IMR-90 (cell line): ENCODE measurements at regions not wholly inside any gene's neighbourhood (a gene's known extent, or its start where the extent isn't known, plus 50 kb on each side); places are given as distances from the start of the nearest gene placed in this dataset.

Experiments used
- ATAC-seq: fragments of 200-7000 bp; cut with Tn5 transposase; 2 replicates; pipeline ENCODE4 v1.9.1; 2020; ENCODE audit warnings: low read depth, mild to moderate bottlenecking, moderate library complexity
- BruUV-seq: library from RNA; stranded (reverse); fragments of 400-500 nt; replicated peaks from 2 replicates; lab custom pipeline; 2021; lab: Mats Ljungman, UMichigan
- CTCF ChIA-PET: fragments of 300-600 bp; formaldehyde crosslinking; extraction: SDS; loops from one replicate; lab custom pipeline; 2021; ENCODE audit warnings: antibody characterized with exemption; lab: Yijun Ruan, JAX
- POLR2A ChIA-PET: fragments of 300-600 bp; sonication (Branson Sonifier 250); formaldehyde crosslinking; loops from one replicate; lab custom pipeline; 2022; ENCODE audit warnings: antibody characterized with exemption; ENCODE audit not compliant: unreplicated experiment; lab: Charles Lee
- DNase-seq: peaks from one replicate; pipeline ENCODE4 v3.0.0; 2013
- H2AFZ ChIP-seq: replicated peaks from 2 replicates; pipeline ENCODE3; 2013; ENCODE audit warnings: low read length, mild to moderate bottlenecking; ENCODE audit not compliant: poor library complexity
- H2AK5ac ChIP-seq: 2 replicates; pipeline ENCODE4 v1.6.1; 2013; ENCODE audit warnings: low read depth, low read length, inconsistent platforms
- H2AK9ac ChIP-seq: replicated peaks from 2 replicates; pipeline ENCODE3; 2013; ENCODE audit warnings: mild to moderate bottlenecking, low read depth, low read length, moderate library complexity; ENCODE audit not compliant: poor library complexity
- H2BK120ac ChIP-seq: 2 replicates; pipeline ENCODE4 v1.6.1; 2013; ENCODE audit warnings: low read depth, low read length, inconsistent platforms
- H2BK15ac ChIP-seq: 3 replicates; pipeline ENCODE4 v1.6.1; 2013; ENCODE audit warnings: low read depth, low read length, inconsistent platforms
- H2BK20ac ChIP-seq: 2 replicates; pipeline ENCODE4 v1.6.1; 2013; ENCODE audit warnings: low read depth, mild to moderate bottlenecking, inconsistent platforms, low read length, moderate library complexity
- H2BK5ac ChIP-seq: 2 replicates; pipeline ENCODE4 v1.6.1; 2013; ENCODE audit warnings: mild to moderate bottlenecking, low read depth, low read length, inconsistent platforms; ENCODE audit not compliant: poor library complexity, severe bottlenecking
- H3K14ac ChIP-seq: replicated peaks from 2 replicates; pipeline ENCODE4 v1.6.1; 2013; ENCODE audit warnings: low read depth, low read length, inconsistent platforms
- H3K18ac ChIP-seq: 2 replicates; pipeline ENCODE4 v1.6.1; 2013; ENCODE audit warnings: low read depth, low read length, control low read depth
- H3K23ac ChIP-seq: 2 replicates; pipeline ENCODE4 v1.6.1; 2013; ENCODE audit warnings: low read depth, low read length, inconsistent platforms
- H3K27ac ChIP-seq: 2 replicates; pipeline ENCODE4 v1.5.1; 2013; ENCODE audit warnings: mild to moderate bottlenecking, control low read depth, low read length; ENCODE audit not compliant: insufficient read depth
- H3K27me3 ChIP-seq: 2 replicates; pipeline ENCODE4 v1.6.1; 2013; ENCODE audit warnings: low read length; ENCODE audit not compliant: control insufficient read depth, insufficient read depth
- H3K36me3 ChIP-seq: 2 replicates; pipeline ENCODE4 v1.6.1; 2013; ENCODE audit warnings: low read length, mixed read lengths; ENCODE audit not compliant: control insufficient read depth, insufficient read depth
- H3K4ac ChIP-seq: 2 replicates; pipeline ENCODE4 v1.6.1; 2013; ENCODE audit warnings: low read depth, low read length, inconsistent platforms
- H3K4me1 ChIP-seq: 2 replicates; pipeline ENCODE4 v1.6.1; 2013; ENCODE audit warnings: low read length, mixed read lengths; ENCODE audit not compliant: control insufficient read depth, insufficient read depth
- H3K4me2 ChIP-seq: 2 replicates; pipeline ENCODE4 v1.6.1; 2013; ENCODE audit warnings: low read depth, mild to moderate bottlenecking, control low read depth, low read length, moderate library complexity
- H3K4me3 ChIP-seq: 2 replicates; pipeline ENCODE4 v1.5.1; 2013; ENCODE audit warnings: low read depth, mild to moderate bottlenecking, control low read depth, low read length, moderate library complexity; ENCODE audit not compliant: insufficient read depth
- H3K56ac ChIP-seq: 2 replicates; pipeline ENCODE4 v1.6.1; 2013; ENCODE audit warnings: low read length, inconsistent platforms; ENCODE audit not compliant: insufficient read depth; ENCODE audit errors: extremely low read depth
- H3K79me1 ChIP-seq, 2 experiments: 2 replicates each; pipeline ENCODE4 v1.6.1; 2013; ENCODE audit warnings: low read length in 2 of 2, inconsistent platforms in 1 of 2, low read depth in 1 of 2
- H3K9ac ChIP-seq: 2 replicates; pipeline ENCODE4 v1.6.1; 2013; ENCODE audit warnings: low read depth, low read length, control low read depth
- H3K9me1 ChIP-seq: 2 replicates; pipeline ENCODE4 v1.6.1; 2013; ENCODE audit warnings: low read length, inconsistent platforms; ENCODE audit not compliant: insufficient read depth
- H3K9me3 ChIP-seq: 2 replicates; pipeline ENCODE4 v1.6.1; 2013; ENCODE audit warnings: low read length; ENCODE audit not compliant: control insufficient read depth, insufficient read depth
- H4K20me1 ChIP-seq: 2 replicates; pipeline ENCODE4 v1.6.1; 2013; ENCODE audit warnings: low read length, inconsistent platforms; ENCODE audit not compliant: insufficient read depth
- H4K5ac ChIP-seq: 2 replicates; pipeline ENCODE4 v1.6.1; 2013; ENCODE audit warnings: mild to moderate bottlenecking, low read depth, low read length, control low read depth
- H4K8ac ChIP-seq, 2 experiments: 2 replicates each; pipeline ENCODE4 v1.6.1; 2013; ENCODE audit warnings: low read depth in 2 of 2, low read length in 2 of 2, control low read depth in 1 of 2, inconsistent platforms in 1 of 2
- H4K91ac ChIP-seq: 2 replicates; pipeline ENCODE4 v1.6.1; 2013; ENCODE audit warnings: low read depth, low read length, inconsistent platforms; ENCODE audit not compliant: insufficient read depth
- ELK1 ChIP-seq: fragments of 150-350 bp; IDR thresholded peaks from 2 replicates; pipeline ENCODE4 v1.6.1; 2016; ENCODE audit warnings: low read depth, mild to moderate bottlenecking, low read length, moderate library complexity, borderline replicate concordance
- MAFK ChIP-seq: IDR thresholded peaks from 2 replicates; pipeline ENCODE4 v1.6.1; 2012; ENCODE audit warnings: low read depth, low read length, improper control_type of control experiment
- MXI1 ChIP-seq: IDR thresholded peaks from 2 replicates; pipeline ENCODE4 v1.6.1; 2012; ENCODE audit warnings: low read depth, mild to moderate bottlenecking, low read length, moderate library complexity, borderline replicate concordance
- NFE2L2 ChIP-seq: fragments of 150-350 bp; IDR thresholded peaks from 2 replicates; pipeline ENCODE4 v1.6.1; 2016; ENCODE audit warnings: low read depth, mild to moderate bottlenecking, low read length
- POLR2A ChIP-seq: IDR thresholded peaks from 2 replicates; pipeline ENCODE4 v1.6.1; 2012; ENCODE audit warnings: mild to moderate bottlenecking, low read depth, low read length
- RCOR1 ChIP-seq: IDR thresholded peaks from 2 replicates; pipeline ENCODE4 v1.6.1; 2012; ENCODE audit warnings: mild to moderate bottlenecking, low read length, improper control_type of control experiment; ENCODE audit not compliant: insufficient replicate concordance
- SMC3 ChIP-seq: fragments of 150-350 bp; IDR thresholded peaks from 2 replicates; pipeline ENCODE4 v1.6.1; 2016; ENCODE audit warnings: low read depth, mild to moderate bottlenecking, antibody characterized with exemption, low read length, moderate library complexity
- WGBS, 2 experiments: methylation state at CpG; one replicate each; pipeline versions ENCODE4 v1.1.5 to v1.1.7; 2013; ENCODE audit warnings: missing lambda C conversion rate in 2 of 2; ENCODE audit not compliant: insufficient read length in 1 of 2; ENCODE audit errors: extremely low coverage in 2 of 2; 5-methylcytosine and 5-hydroxymethylcytosine counted together
- dilution Hi-C: fragments of 300-500 bp; cut with HindIII; formaldehyde crosslinking; loops from one replicate; pipeline ENCODE4 v1.14.3; 2018; ENCODE audit warnings: low sequenced_read_pairs; ENCODE audit not compliant: unreplicated experiment
- in situ Hi-C: fragments of 300-500 bp; cut with MboI; formaldehyde crosslinking; loops from 3 replicates; pipeline ENCODE4 v1.14.3; 2019; ENCODE audit warnings: low sequenced_read_pairs, inconsistent platforms, mixed read lengths
- intact Hi-C: fragments of 100-400 bp; cut with micrococcal nuclease; formaldehyde crosslinking; loops from 2 replicates; pipeline ENCODE4 v1.10.0; 2022

GRCh38 chr21:27804515-27804914 lies 837.6 kb upstream of the ADAMTS5 start:
- Histone ChIP-seq H4K91ac (peak overlapping the region; percentile 7), H3K18ac (peak overlapping the region; percentile 39), H3K14ac (peak overlapping the region; percentile 10; the same call in 1 of the 2 replicates), H4K8ac (peak overlapping the region; percentile 1 to 17; a peak in 1 of 4 replicates), H2AFZ (no peak overlapping the region), H3K4ac (peak overlapping the region; percentile 67), H4K20me1 (no peaks in the 10 kb centered on the region), H3K9me3 (no peaks in the 10 kb centered on the region), H3K56ac (peak overlapping the region; percentile 24; the same call in 1 of the 2 replicates), H3K27ac (peak overlapping the region; percentile 6; the same call in 1 of the 2 replicates), H3K9ac (no peak overlapping the region), H2BK5ac (no peak overlapping the region), H3K27me3 (no peaks in the 10 kb centered on the region), H3K4me1 (peaks cover 2% of the 10 kb centered on the region), H4K5ac (peak overlapping the region; percentile 51), H3K79me1 (no peaks in the 10 kb centered on the region), H2AK5ac (peak overlapping the region; percentile 25), H3K4me2 (no peak overlapping the region), H2BK120ac (peak overlapping the region; percentile 60), H3K36me3 (no peaks in the 10 kb centered on the region), H2BK15ac (peak overlapping the region; percentile 37; the same call in 2 of the 3 replicates), H2BK20ac (peak overlapping the region; percentile 81), H3K4me3 (no peak overlapping the region), H3K9me1 (peaks cover 9% of the 10 kb centered on the region; the same call in 1 of the 2 replicates), H3K23ac (no peak overlapping the region), H2AK9ac (no peak overlapping the region)
- no TSS peak for BruUV-seq
- in situ Hi-C loops: no loop called here
- intact Hi-C loops: no loop called here
- dilution Hi-C loops: no loop called here
- no peak; the same call in 1 of the 2 replicates for ATAC-seq
- TF ChIP-seq RCOR1 (no peak), MXI1 (no peak), SMC3 (no peak), MAFK (no peak), ELK1 (no peak), POLR2A (no peak), NFE2L2 (no peak)
- DNase-seq: no peak
- ChIA-PET CTCF (no interaction called here), POLR2A (no interaction called here)
- no CpG with 5 or more reads among the region's 2 CpGs for WGBS, 2 experiments
